ENCODE measurements at regions not wholly inside any gene's neighbourhood (a gene's known extent, or its start where the extent isn't known, plus 50 kb on each side); places are given as distances from the start of the nearest gene placed in this dataset.
"Not testable (repeated sequence)": the region's sequence is repeated elsewhere in the genome, so short reads cannot be mapped to it uniquely, and the experiment has no call there.

DNA sequence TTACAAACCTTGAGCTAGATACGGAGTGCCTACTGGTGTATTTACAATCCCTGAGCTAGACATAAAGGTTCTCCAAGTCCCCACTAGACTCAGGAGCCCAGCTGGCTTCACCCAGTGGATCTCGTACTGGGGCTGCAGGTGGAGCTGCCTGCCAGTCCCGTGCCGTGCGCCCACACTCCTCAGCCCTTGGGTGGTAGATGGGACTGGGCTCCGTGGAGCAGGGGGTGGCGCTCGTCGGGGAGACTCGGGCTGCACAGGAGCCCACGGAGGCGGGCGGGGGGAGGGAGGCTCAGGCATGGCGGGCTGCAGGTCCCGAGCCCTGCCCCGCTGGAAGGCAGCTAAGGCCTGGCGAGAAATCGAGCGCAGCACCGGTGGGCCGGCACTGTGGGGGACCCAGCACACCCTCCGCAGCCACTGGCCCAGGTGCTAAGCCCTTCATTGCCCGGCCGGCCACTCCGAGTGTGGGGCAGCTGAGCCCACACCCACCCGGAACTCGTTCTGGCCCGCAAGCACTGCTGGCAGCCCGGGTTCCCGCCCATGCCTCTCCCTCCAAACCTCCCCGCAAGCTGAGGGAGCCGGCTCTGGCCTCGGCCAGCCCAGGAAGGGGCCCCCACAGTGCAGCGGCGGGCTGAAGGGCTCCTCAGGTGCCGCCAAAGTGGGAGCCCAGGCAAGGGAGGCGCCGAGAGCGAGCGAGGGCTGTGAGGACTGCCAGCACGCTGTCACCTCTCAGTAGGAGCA lies 164.2 kb upstream of the TEX13C start:
- not testable (repeated sequence) for TF ChIP-seq POLR2A (IDR thresholded peaks at IDR 0.05)
- TF ChIP-seq, protein P1, sequence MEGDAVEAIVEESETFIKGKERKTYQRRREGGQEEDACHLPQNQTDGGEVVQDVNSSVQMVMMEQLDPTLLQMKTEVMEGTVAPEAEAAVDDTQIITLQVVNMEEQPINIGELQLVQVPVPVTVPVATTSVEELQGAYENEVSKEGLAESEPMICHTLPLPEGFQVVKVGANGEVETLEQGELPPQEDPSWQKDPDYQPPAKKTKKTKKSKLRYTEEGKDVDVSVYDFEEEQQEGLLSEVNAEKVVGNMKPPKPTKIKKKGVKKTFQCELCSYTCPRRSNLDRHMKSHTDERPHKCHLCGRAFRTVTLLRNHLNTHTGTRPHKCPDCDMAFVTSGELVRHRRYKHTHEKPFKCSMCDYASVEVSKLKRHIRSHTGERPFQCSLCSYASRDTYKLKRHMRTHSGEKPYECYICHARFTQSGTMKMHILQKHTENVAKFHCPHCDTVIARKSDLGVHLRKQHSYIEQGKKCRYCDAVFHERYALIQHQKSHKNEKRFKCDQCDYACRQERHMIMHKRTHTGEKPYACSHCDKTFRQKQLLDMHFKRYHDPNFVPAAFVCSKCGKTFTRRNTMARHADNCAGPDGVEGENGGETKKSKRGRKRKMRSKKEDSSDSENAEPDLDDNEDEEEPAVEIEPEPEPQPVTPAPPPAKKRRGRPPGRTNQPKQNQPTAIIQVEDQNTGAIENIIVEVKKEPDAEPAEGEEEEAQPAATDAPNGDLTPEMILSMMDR (IDR thresholded peaks at IDR 0.05): not testable (repeated sequence)

All from right lobe of liver (tissue), 4 donors.